BLaER1 (cell line): ENCODE measurements at regions not wholly inside any gene's neighbourhood (a gene's known extent, or its start where the extent isn't known, plus 50 kb on each side); places are given as distances from the start of the nearest gene placed in this dataset.
A peak's percentile ranks its signal among the peaks of the same experiment; 100 is the strongest.

ENCODE experiments used
- H3K27ac ChIP-seq: shearing (Covaris generic); formaldehyde crosslinking; 2 replicates; pipeline ENCODE4 v1.8.1; 2022
- H3K27me3 ChIP-seq: shearing (Covaris generic); formaldehyde crosslinking; 2 replicates; pipeline ENCODE4 v1.8.1; 2022
- H3K36me3 ChIP-seq: shearing (Covaris generic); formaldehyde crosslinking; 2 replicates; pipeline ENCODE4 v1.8.1; 2022
- H3K4me1 ChIP-seq: shearing (Covaris generic); formaldehyde crosslinking; 2 replicates; pipeline ENCODE4 v1.8.1; 2022
- H3K4me2 ChIP-seq: shearing (Covaris generic); formaldehyde crosslinking; 2 replicates; pipeline ENCODE4 v1.8.1; 2022
- H3K4me3 ChIP-seq: shearing (Covaris generic); formaldehyde crosslinking; 2 replicates; pipeline ENCODE4 v1.8.1; 2022
- H3K9ac ChIP-seq: shearing (Covaris generic); formaldehyde crosslinking; 2 replicates; pipeline ENCODE4 v1.8.1; 2022
- H3K9me3 ChIP-seq: shearing (Covaris generic); formaldehyde crosslinking; 2 replicates; pipeline ENCODE4 v1.8.1; 2022
- H4K20me1 ChIP-seq: shearing (Covaris generic); formaldehyde crosslinking; 2 replicates; pipeline ENCODE4 v1.8.1; 2022
- Cebpa-rat ChIP-seq: shearing (Covaris generic); IDR thresholded peaks from 2 replicates; pipeline ENCODE4 v1.8.1; 2022

DNA sequence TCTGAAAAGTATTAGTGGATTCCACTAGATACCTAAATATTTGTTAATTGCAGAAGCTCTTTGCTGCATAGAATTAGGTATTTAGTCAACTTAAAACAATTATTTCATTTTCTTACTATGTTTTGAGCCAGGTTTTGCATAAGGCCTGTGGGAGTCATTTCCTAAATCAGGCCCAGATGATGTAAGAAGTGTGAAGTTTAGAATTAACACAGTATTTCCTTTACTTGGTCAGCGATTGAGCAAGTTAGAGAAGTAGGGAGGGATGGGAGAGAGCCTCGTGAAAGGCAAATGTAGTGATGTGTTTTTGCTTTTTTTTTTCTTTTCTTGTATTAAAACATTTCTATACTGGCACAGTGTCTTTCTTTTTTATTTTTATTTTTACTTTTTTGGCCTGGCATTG, 711.1 kb downstream of the HDGFL1 start:
- H3K36me3 ChIP-seq, result no peaks in the 10 kb centered on the region
- no peak overlapping the region for H3K9ac ChIP-seq
- no peaks in the 10 kb centered on the region for H3K27me3 ChIP-seq
- H3K9me3 ChIP-seq, result no peaks in the 10 kb centered on the region
- H3K27ac ChIP-seq, result no peak overlapping the region
- TF ChIP-seq Cebpa-rat, result no peak
- no peak overlapping the region for H3K4me3 ChIP-seq
- H3K4me2 ChIP-seq, result no peak overlapping the region
- no peaks in the 10 kb centered on the region for H4K20me1 ChIP-seq
- no peaks in the 10 kb centered on the region for H3K4me1 ChIP-seq

DNA sequence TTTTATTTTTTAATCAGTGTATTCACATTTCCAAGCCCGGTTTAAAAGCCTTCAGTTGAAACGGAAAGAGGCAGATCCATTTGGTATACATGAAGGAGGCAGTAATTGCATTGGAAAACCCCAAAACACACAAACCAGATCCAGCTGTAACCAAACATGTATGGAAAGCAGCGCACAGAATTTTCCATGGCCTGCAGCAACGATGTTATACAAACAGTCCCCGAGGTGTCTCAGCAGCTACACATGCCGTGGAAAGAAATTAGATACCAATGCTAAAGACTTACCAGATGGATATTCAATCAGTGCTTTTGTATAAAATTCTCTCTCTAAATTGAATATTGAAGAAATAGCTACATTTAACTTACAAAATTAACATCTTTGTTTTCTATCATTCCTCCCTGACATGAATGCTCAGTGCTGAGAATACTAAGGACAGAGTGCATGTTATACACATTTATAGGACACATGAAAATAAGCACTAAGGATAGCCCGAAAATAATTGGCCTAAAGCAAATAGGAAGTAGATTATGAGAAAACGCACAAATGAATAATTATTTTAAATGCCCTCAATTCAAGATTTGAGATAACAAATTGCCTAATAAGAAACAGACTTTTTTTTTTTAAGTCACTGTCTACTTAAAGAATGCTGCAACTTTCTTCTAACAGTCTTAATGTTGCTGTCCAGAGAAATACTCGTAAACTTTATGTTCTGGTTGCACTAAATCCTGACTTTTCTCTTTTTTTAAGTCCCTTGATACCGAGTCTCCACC, 713.1 kb downstream of the HDGFL1 start:
- TF ChIP-seq Cebpa-rat, result no peak
- H3K4me3 ChIP-seq, result no peak overlapping the region
- no peaks in the 10 kb centered on the region for H3K4me1 ChIP-seq
- no peak overlapping the region for H3K27ac ChIP-seq
- no peaks in the 10 kb centered on the region for H3K9me3 ChIP-seq
- H3K27me3 ChIP-seq, result no peaks in the 10 kb centered on the region
- H3K9ac ChIP-seq, result no peak overlapping the region
- no peaks in the 10 kb centered on the region for H3K36me3 ChIP-seq
- H3K4me2 ChIP-seq, result no peak overlapping the region
- H4K20me1 ChIP-seq, result no peaks in the 10 kb centered on the region

DNA sequence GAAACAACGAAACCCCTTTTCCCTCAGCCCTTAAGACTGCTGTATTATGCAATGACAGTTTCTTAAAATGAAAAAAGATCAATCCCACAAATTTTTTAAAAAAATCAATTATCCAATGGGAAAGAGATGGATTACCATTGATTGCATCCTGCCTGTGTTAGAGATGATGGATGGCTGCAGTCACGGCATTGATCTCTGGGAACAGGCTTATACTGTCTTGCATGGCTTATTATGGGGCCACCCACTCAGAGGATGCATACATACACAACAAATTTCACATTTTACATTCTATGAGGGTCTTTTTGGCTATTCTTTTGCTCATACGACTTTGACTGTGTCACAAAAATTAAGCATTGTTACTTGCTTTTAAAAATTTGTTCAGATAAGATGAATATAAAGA, 724.3 kb downstream of the HDGFL1 start:
- Histone ChIP-seq H3K4me3 (no peak overlapping the region), H3K9ac (no peak overlapping the region), H3K36me3 (no peaks in the 10 kb centered on the region), H3K4me2 (no peak overlapping the region), H3K27ac (no peak overlapping the region), H3K4me1 (no peaks in the 10 kb centered on the region), H3K27me3 (no peaks in the 10 kb centered on the region), H4K20me1 (no peaks in the 10 kb centered on the region), H3K9me3 (peaks cover 11% of the 10 kb centered on the region; the same call in 1 of the 2 replicates)
- TF ChIP-seq Cebpa-rat, result no peak

GRCh38 chr6:23301556-23301955, 732.2 kb downstream of the HDGFL1 start:
- peaks cover 10% of the 10 kb centered on the region for H3K4me1 ChIP-seq
- no peaks in the 10 kb centered on the region for H4K20me1 ChIP-seq
- H3K27ac ChIP-seq, result no peak overlapping the region
- no peaks in the 10 kb centered on the region for H3K27me3 ChIP-seq
- TF ChIP-seq Cebpa-rat, result no peak
- no peak overlapping the region for H3K4me3 ChIP-seq
- no peak overlapping the region for H3K9ac ChIP-seq
- H3K36me3 ChIP-seq, result no peaks in the 10 kb centered on the region
- no peak overlapping the region for H3K4me2 ChIP-seq
- peaks cover 13% of the 10 kb centered on the region for H3K9me3 ChIP-seq

DNA sequence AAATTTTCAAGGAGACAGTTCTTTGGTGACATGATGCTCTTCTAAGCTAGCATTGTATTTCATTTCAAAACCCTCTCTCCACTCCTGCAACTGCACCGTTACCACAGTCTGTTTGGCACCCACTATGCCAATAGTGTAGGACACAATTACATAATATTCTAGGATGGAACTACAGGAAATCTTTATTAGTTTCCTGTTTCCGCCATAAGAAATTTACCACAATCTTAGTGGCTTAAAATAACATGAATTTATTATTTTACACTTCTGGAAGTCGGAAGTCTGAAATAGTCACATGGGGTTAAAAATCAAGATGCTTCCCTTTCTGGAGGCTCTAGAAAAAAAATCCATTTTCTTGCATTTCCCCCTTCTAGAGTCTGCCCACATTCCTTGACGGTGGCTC, 733.1 kb downstream of the HDGFL1 start:
- Histone ChIP-seq H4K20me1 (no peaks in the 10 kb centered on the region), H3K36me3 (no peaks in the 10 kb centered on the region), H3K9me3 (peaks cover 9% of the 10 kb centered on the region), H3K4me2 (peak overlapping the region; percentile 42), H3K9ac (no peak overlapping the region), H3K4me3 (no peak overlapping the region), H3K27me3 (no peaks in the 10 kb centered on the region), H3K27ac (no peak overlapping the region), H3K4me1 (peaks cover 10% of the 10 kb centered on the region)
- no peak for TF ChIP-seq Cebpa-rat

- Histone ChIP-seq H3K4me1 (peaks cover 10% of the 10 kb centered on the region), H3K4me3 (no peak overlapping the region), H3K4me2 (no peak overlapping the region), H3K36me3 (no peaks in the 10 kb centered on the region), H3K9me3 (peaks cover 8% of the 10 kb centered on the region), H4K20me1 (no peaks in the 10 kb centered on the region), H3K9ac (no peak overlapping the region), H3K27me3 (no peaks in the 10 kb centered on the region), H3K27ac (no peak overlapping the region)
- TF ChIP-seq Cebpa-rat, result no peak
Measured at GRCh38 chr6:23305325-23305943, 736.1 kb downstream of the HDGFL1 start.

DNA sequence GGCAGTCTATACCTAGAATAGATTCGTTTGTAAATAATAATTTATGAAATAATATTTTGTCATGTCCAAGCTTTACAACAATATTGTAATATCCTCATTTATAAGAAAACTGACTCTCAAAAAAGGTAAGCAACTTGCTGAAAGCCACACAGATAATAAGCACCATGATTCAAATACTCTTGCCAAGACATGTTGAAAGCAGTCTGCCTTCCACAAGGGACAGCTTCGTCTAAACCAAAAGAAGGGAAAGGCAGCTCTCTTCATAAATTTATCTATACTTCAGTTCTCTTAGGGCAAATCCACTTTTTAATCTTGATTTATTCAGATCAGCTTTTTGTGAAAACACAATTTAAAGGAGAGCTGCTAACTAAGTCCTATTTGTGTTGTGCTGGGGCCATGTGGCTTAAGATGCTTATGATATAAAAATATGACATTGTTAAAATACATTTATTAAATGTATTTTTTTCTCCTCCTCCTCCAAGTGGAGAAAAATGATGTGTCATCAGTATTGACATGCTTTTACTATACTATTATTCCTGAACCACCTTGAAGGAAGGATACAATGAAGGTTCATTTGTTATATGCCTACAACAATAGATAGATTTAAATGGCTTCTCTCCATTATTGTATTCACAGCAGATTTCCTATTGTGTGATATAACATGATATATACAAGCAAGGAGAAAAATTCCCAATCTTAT, 737.0 kb downstream of the HDGFL1 start:
- Histone ChIP-seq H3K4me1 (peaks cover 10% of the 10 kb centered on the region), H3K9me3 (no peaks in the 10 kb centered on the region), H3K27me3 (no peaks in the 10 kb centered on the region), H3K4me3 (no peak overlapping the region), H4K20me1 (no peaks in the 10 kb centered on the region), H3K36me3 (no peaks in the 10 kb centered on the region), H3K27ac (no peak overlapping the region), H3K4me2 (no peak overlapping the region), H3K9ac (no peak overlapping the region)
- TF ChIP-seq Cebpa-rat, result no peak

DNA sequence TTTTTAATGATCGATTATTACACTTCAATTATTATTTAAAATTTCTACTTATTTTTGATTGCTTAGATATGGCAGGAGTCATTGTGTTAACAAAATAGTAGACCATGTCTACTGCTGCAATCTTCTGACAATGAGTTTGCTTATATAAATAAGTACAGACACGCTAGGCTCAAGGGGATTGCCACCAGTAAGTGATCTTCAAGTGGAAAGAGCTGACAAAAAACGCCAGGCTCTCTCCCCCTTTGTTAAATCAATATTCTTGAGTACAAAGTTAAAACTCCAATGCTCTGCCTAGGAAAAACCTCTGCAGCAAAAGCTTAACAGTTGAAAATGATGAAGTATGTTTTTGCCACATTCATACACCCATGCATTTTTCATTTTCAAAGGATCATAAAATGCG, 738.1 kb downstream of the HDGFL1 start:
- Histone ChIP-seq H3K27ac (no peak overlapping the region), H3K4me3 (no peak overlapping the region), H3K4me2 (no peak overlapping the region), H3K9ac (no peak overlapping the region), H3K36me3 (no peaks in the 10 kb centered on the region), H3K9me3 (no peaks in the 10 kb centered on the region), H3K4me1 (peaks cover 6% of the 10 kb centered on the region), H3K27me3 (no peaks in the 10 kb centered on the region), H4K20me1 (no peaks in the 10 kb centered on the region)
- TF ChIP-seq Cebpa-rat, result no peak

DNA sequence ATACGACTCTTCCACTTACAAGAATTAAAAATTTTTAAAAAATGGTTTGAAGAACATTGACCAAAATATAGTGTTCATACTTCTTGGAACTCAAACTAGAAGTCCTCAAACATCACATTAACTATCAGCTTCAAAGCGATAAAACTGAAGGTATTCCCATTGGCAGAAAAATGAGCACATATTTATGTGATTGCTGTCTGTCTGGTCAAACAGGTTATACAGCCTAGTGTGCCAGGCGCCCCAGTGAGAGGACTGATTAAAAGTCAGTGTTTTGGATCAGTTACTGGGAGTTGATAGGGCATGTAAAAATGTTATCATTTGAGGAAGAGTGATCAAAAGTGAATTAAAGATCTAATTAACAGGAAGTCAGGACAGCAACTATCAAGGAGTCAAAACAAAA, 738.8 kb downstream of the HDGFL1 start:
- Histone ChIP-seq H3K4me2 (no peak overlapping the region), H3K9me3 (no peaks in the 10 kb centered on the region), H3K4me1 (no peaks in the 10 kb centered on the region; the same call in 1 of the 2 replicates), H3K36me3 (no peaks in the 10 kb centered on the region), H4K20me1 (no peaks in the 10 kb centered on the region), H3K4me3 (no peak overlapping the region), H3K9ac (no peak overlapping the region), H3K27ac (no peak overlapping the region), H3K27me3 (no peaks in the 10 kb centered on the region)
- no peak for TF ChIP-seq Cebpa-rat

DNA sequence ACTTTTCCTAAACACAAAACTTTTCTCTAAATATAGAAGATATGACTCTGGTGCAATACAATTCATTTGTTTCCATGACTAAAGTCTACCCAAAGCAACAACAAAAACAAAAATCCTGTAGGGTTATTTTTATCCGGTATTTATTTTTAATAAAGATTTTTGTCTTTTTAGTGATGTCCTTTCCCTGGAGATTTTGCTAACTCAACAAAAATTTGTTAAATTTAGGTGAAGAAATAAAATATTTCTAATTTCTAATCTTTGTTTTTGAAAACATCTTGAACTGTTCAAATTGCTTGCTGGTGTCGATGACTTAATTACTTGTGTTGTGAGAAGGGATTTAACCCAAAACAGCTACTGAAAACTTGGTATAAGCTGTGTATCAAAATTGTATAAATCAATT, 741.8 kb downstream of the HDGFL1 start:
- no peaks in the 10 kb centered on the region for H3K27me3 ChIP-seq
- H4K20me1 ChIP-seq, result no peaks in the 10 kb centered on the region
- no peak overlapping the region for H3K4me3 ChIP-seq
- H3K36me3 ChIP-seq, result no peaks in the 10 kb centered on the region
- no peak for TF ChIP-seq Cebpa-rat
- H3K9ac ChIP-seq, result no peak overlapping the region
- H3K27ac ChIP-seq, result no peak overlapping the region
- H3K4me2 ChIP-seq, result no peak overlapping the region
- no peaks in the 10 kb centered on the region for H3K9me3 ChIP-seq
- H3K4me1 ChIP-seq, result no peaks in the 10 kb centered on the region
